ENCODE measurements at regions not wholly inside any gene's neighbourhood (a gene's known extent, or its start where the extent isn't known, plus 50 kb on each side); places are given as distances from the start of the nearest gene placed in this dataset.

GRCh38 chr4:180280076-180280475, 1963.1 kb upstream of the TENM3 start:
- H3K4me1 Mint-ChIP-seq = no peaks in the 10 kb centered on the region

GRCh38 chr4:180280726-180281297, 1962.4 kb upstream of the TENM3 start:
- Mint-ChIP-seq H3K4me1 (no peaks in the 10 kb centered on the region), H3K27me3 (no peaks in the 10 kb centered on the region), H3K36me3 (ENCODE audit: insufficient read depth) (peaks cover 2% of the 10 kb centered on the region), H3K4me3 (no peak overlapping the region), H3K9me3 (peaks cover 16% of the 10 kb centered on the region), H3K27ac (ENCODE audit: low read depth) (no peak overlapping the region)
- ATAC-seq (replicated peaks; ENCODE audit: extremely low read depth, poor library complexity, severe bottlenecking) = no peak
- no peak for DNase-seq (ENCODE audit: low spot score in 2 of 2)

More at GRCh38 chr4:180280076-180280475, 1963.1 kb upstream of the TENM3 start:
- ATAC-seq (replicated peaks; ENCODE audit: extremely low read depth, poor library complexity, severe bottlenecking) (no peak), DNase-seq (ENCODE audit: low spot score in 2 of 2) (no peak)
- no peak overlapping the region for H3K27ac Mint-ChIP-seq (ENCODE audit: low read depth)
- peaks cover 2% of the 10 kb centered on the region for H3K36me3 Mint-ChIP-seq (ENCODE audit: insufficient read depth)
- H3K9me3 Mint-ChIP-seq = peaks cover 20% of the 10 kb centered on the region
- H3K27me3 Mint-ChIP-seq = no peaks in the 10 kb centered on the region
- no peak overlapping the region for H3K4me3 Mint-ChIP-seq

- no peak for ATAC-seq (replicated peaks; ENCODE audit: extremely low read depth, poor library complexity, severe bottlenecking)
- no peaks in the 10 kb centered on the region for H3K27me3 Mint-ChIP-seq
- no peak overlapping the region for H3K27ac Mint-ChIP-seq (ENCODE audit: low read depth)
Measured at GRCh38 chr4:180281724-180282123, 1961.5 kb upstream of the TENM3 start.

DNA sequence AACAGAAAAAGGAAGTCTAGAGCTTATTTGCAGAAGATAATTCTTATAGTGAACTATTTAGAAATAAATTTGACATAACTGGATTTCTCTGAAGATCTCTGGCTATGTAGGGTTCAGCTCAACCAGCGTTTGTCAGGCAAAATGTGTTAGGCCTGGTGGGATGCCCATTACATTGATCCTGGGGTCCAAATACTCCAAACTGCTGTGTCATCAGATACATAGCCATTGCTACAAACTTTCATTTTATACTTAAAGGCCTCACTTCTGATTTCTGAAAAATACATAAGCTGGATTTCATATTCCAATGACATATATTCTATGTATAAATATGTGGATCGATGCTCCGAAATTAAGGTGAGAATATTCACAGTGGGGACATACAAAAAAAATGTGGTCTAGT, 1958.9 kb upstream of the TENM3 start:
- DNase-seq (ENCODE audit: low spot score in 2 of 2) (no peak), ATAC-seq (replicated peaks; ENCODE audit: extremely low read depth, poor library complexity, severe bottlenecking) (no peak)
- Mint-ChIP-seq H3K9me3 (peaks cover 15% of the 10 kb centered on the region), H3K27me3 (no peaks in the 10 kb centered on the region), H3K4me3 (no peak overlapping the region), H3K4me1 (no peaks in the 10 kb centered on the region), H3K27ac (ENCODE audit: low read depth) (no peak overlapping the region), H3K36me3 (ENCODE audit: insufficient read depth) (peaks cover 2% of the 10 kb centered on the region)

More at GRCh38 chr4:180281724-180282123, 1961.5 kb upstream of the TENM3 start:
- Mint-ChIP-seq H3K9me3 (peaks cover 19% of the 10 kb centered on the region), H3K36me3 (ENCODE audit: insufficient read depth) (peaks cover 2% of the 10 kb centered on the region), H3K4me1 (no peaks in the 10 kb centered on the region), H3K4me3 (no peak overlapping the region)
- DNase-seq (ENCODE audit: low spot score in 2 of 2) = no peak

DNA sequence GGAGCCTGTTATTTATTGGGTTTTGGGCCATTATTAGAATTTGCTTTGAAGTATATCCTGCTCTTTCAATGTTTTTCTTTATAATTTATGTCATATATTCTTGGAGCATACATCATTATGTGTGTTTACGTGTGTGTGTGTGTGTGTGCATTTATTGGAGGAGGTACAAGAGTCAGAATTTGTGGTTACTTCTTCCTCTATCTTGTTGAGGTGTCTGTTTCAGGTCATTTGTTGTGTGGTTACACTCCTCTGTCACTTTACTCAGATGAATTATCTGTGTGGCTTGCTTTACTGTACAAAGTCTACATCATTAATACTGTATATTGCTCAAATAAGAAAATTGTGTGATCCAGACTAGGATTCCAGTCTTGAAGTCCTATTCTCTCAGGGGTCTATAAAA, 1957.4 kb upstream of the TENM3 start:
- H3K9me3 Mint-ChIP-seq = peaks cover 21% of the 10 kb centered on the region
- no peak for DNase-seq (ENCODE audit: low spot score in 2 of 2)
- H3K4me3 Mint-ChIP-seq = no peak overlapping the region
- no peak for ATAC-seq (replicated peaks; ENCODE audit: extremely low read depth, poor library complexity, severe bottlenecking)
- no peaks in the 10 kb centered on the region for H3K4me1 Mint-ChIP-seq
- peaks cover 2% of the 10 kb centered on the region for H3K36me3 Mint-ChIP-seq (ENCODE audit: insufficient read depth)
- no peak overlapping the region for H3K27ac Mint-ChIP-seq (ENCODE audit: low read depth)
- H3K27me3 Mint-ChIP-seq = no peaks in the 10 kb centered on the region

- DNase-seq (ENCODE audit: low spot score in 2 of 2) (no peak), ATAC-seq (replicated peaks; ENCODE audit: extremely low read depth, poor library complexity, severe bottlenecking) (no peak)
- no peak overlapping the region for H3K27ac Mint-ChIP-seq (ENCODE audit: low read depth)
- no peaks in the 10 kb centered on the region for H3K27me3 Mint-ChIP-seq
- peaks cover 24% of the 10 kb centered on the region for H3K9me3 Mint-ChIP-seq
- no peaks in the 10 kb centered on the region for H3K36me3 Mint-ChIP-seq (ENCODE audit: insufficient read depth)
- no peak overlapping the region for H3K4me3 Mint-ChIP-seq
- no peaks in the 10 kb centered on the region for H3K4me1 Mint-ChIP-seq
Measured at GRCh38 chr4:180292339-180292738, 1950.9 kb upstream of the TENM3 start.

DNA sequence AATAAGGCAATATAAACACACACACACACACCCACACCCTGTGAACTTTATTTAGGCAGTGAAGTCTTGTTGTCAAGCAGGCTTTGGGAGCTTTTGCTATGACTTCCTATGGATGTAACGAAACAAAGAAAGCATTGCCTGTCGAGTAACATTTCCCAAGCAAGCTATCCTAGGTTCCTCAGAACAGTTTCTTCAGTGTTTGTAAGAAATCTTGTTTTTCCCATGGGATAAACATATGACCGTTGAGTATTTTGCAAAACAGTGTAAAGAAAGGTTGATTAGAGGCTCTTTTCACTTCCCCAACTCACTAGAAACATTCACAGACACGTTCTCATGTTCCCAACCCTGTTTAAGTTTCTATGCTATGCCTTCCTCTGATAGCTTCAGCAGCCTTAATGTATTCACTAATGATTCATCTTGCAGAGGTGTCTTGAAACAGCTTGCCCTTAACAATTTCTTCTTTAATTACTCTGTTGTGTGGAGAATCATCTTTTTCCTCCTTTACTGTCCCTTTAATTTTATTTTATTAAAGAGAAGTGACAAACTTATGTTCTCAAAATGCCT, 1947.1 kb upstream of the TENM3 start:
- Mint-ChIP-seq H3K9me3 (peaks cover 27% of the 10 kb centered on the region), H3K4me3 (no peak overlapping the region), H3K27ac (ENCODE audit: low read depth) (no peak overlapping the region), H3K4me1 (no peaks in the 10 kb centered on the region), H3K36me3 (ENCODE audit: insufficient read depth) (no peaks in the 10 kb centered on the region), H3K27me3 (no peaks in the 10 kb centered on the region)
- DNase-seq (ENCODE audit: low spot score in 2 of 2) (no peak), ATAC-seq (replicated peaks; ENCODE audit: extremely low read depth, poor library complexity, severe bottlenecking) (no peak)

DNA sequence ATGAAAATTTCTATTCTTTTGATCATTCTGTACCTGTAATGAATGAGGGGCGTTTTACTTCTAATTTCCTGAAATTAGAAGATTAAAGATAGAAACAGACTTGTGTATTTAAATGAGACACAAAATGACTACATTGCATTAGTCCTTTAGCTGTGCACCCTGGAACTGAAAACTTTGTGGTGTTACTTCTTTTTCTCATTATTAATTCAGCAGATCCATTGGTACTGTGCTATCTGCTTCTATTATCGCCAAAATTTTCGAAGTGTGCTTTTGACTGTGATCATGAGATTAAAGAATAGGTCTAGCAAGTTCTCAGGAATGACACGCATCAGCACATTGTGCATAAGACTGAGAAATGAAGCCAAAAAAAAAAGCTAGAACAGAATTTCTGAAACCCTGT, 1938.9 kb upstream of the TENM3 start:
- peaks cover 18% of the 10 kb centered on the region for H3K9me3 Mint-ChIP-seq
- no peaks in the 10 kb centered on the region for H3K4me1 Mint-ChIP-seq
- H3K4me3 Mint-ChIP-seq = no peak overlapping the region
- H3K36me3 Mint-ChIP-seq (ENCODE audit: insufficient read depth) = no peaks in the 10 kb centered on the region
- no peaks in the 10 kb centered on the region for H3K27me3 Mint-ChIP-seq
- ATAC-seq (replicated peaks; ENCODE audit: extremely low read depth, poor library complexity, severe bottlenecking) (no peak), DNase-seq (ENCODE audit: low spot score in 2 of 2) (no peak)
- no peak overlapping the region for H3K27ac Mint-ChIP-seq (ENCODE audit: low read depth)

- no peaks in the 10 kb centered on the region for H3K4me1 Mint-ChIP-seq
- no peaks in the 10 kb centered on the region for H3K36me3 Mint-ChIP-seq (ENCODE audit: insufficient read depth)
- no peak for DNase-seq (ENCODE audit: low spot score in 2 of 2)
- no peak overlapping the region for H3K4me3 Mint-ChIP-seq
- no peak for ATAC-seq (replicated peaks; ENCODE audit: extremely low read depth, poor library complexity, severe bottlenecking)
- H3K9me3 Mint-ChIP-seq = peaks cover 16% of the 10 kb centered on the region
- H3K27ac Mint-ChIP-seq (ENCODE audit: low read depth) = no peak overlapping the region
- H3K27me3 Mint-ChIP-seq = no peaks in the 10 kb centered on the region
Measured at GRCh38 chr4:180310616-180311015, 1932.6 kb upstream of the TENM3 start.

DNA sequence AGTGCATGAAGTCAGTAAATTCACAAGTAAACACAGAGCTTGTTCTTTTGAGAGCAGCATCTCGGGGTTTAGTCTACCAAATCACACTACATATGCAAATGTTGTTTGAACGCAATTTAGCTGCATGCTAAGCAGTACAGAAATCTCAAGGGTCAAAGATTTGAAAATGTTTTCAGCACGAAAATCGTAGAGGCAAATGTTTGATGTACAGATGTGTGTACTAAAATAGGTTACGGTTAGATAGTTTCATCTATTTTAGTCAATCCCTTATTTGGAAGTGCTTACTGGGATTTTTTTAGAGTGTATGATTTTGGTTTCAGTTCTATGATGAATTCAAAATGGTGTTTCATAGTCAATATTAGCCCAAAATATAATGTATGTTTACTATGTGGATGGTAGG, 1928.2 kb upstream of the TENM3 start:
- Mint-ChIP-seq H3K4me3 (no peak overlapping the region), H3K27ac (ENCODE audit: low read depth) (no peak overlapping the region), H3K9me3 (peaks cover 26% of the 10 kb centered on the region), H3K36me3 (ENCODE audit: insufficient read depth) (no peaks in the 10 kb centered on the region), H3K27me3 (no peaks in the 10 kb centered on the region), H3K4me1 (no peaks in the 10 kb centered on the region)
- ATAC-seq (replicated peaks; ENCODE audit: extremely low read depth, poor library complexity, severe bottlenecking) (no peak), DNase-seq (ENCODE audit: low spot score in 2 of 2) (no peak)

GRCh38 chr4:180330521-180330920, 1912.7 kb upstream of the TENM3 start:
- Mint-ChIP-seq H3K4me1 (no peaks in the 10 kb centered on the region), H3K9me3 (peaks cover 11% of the 10 kb centered on the region), H3K4me3 (no peak overlapping the region), H3K27me3 (no peaks in the 10 kb centered on the region), H3K27ac (ENCODE audit: low read depth) (no peak overlapping the region), H3K36me3 (ENCODE audit: insufficient read depth) (no peaks in the 10 kb centered on the region)
- ATAC-seq (replicated peaks; ENCODE audit: extremely low read depth, poor library complexity, severe bottlenecking) (no peak), DNase-seq (ENCODE audit: low spot score in 2 of 2) (no peak)

DNA sequence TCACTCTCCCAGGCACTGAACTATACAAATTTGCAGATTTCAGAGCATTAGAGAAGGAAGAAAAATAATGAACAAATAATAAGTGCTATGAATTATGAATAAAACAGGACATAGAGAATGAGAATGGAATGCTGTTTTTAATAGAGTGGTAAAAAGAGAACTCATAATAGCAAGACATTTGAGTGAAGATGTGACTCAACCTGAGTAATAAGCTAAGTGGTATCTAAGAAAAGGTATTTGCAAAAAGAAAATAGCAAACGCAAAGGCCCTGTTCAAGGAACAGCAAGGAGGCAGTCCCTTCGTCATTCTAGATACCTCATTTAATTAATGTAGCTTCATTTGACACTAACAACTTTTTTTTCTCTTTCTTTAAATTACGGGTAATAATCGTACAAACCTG, 1910.0 kb upstream of the TENM3 start:
- Mint-ChIP-seq H3K36me3 (ENCODE audit: insufficient read depth) (no peaks in the 10 kb centered on the region), H3K9me3 (peaks cover 27% of the 10 kb centered on the region), H3K27me3 (no peaks in the 10 kb centered on the region), H3K4me3 (no peak overlapping the region), H3K27ac (ENCODE audit: low read depth) (no peak overlapping the region), H3K4me1 (no peaks in the 10 kb centered on the region)
- DNase-seq (ENCODE audit: low spot score in 2 of 2) = no peak
- no peak for ATAC-seq (replicated peaks; ENCODE audit: extremely low read depth, poor library complexity, severe bottlenecking)

GRCh38 chr4:180335566-180335965, 1907.6 kb upstream of the TENM3 start:
- H3K27me3 Mint-ChIP-seq = no peaks in the 10 kb centered on the region

More at GRCh38 chr4:180335566-180335965, 1907.6 kb upstream of the TENM3 start:
- Mint-ChIP-seq H3K27ac (ENCODE audit: low read depth) (no peak overlapping the region), H3K4me1 (no peaks in the 10 kb centered on the region), H3K9me3 (peaks cover 27% of the 10 kb centered on the region), H3K4me3 (no peak overlapping the region), H3K36me3 (ENCODE audit: insufficient read depth) (no peaks in the 10 kb centered on the region)
- DNase-seq (ENCODE audit: low spot score in 2 of 2) (no peak), ATAC-seq (replicated peaks; ENCODE audit: extremely low read depth, poor library complexity, severe bottlenecking) (no peak)

Measured in central memory CD8-positive, alpha-beta T cell (primary cell).